Activated naive CD4-positive, alpha-beta T cell treated with anti-CD3 and anti-CD28 coated beads, Interleukin-2, amount 50 U/mL, for 72 hours (primary cell): ENCODE measurements at regions not wholly inside any gene's neighbourhood (a gene's known extent, or its start where the extent isn't known, plus 50 kb on each side); places are given as distances from the start of the nearest gene placed in this dataset.

Source experiments
- ATAC-seq, 2 donors: fragments of 150-1000 bp; cut with Tn5 transposase; 2 replicates each; pipeline ENCODE4 v1.10.0; 2021; ENCODE audit warnings: mild to moderate bottlenecking in 2 of 2, moderate library complexity in 2 of 2
- DNase-seq, 2 donors: peaks; one replicate each; pipeline ENCODE4 v3.0.0; 2021 to 2022; ENCODE audit warnings: low spot score in 2 of 2
- H3K27ac Mint-ChIP-seq, 2 donors: one replicate each; pipeline ENCODE4 v1.8.0; 2022; ENCODE audit warnings: mild to moderate bottlenecking in 2 of 2, mixed read lengths in 2 of 2
- H3K36me3 Mint-ChIP-seq, 2 donors: one replicate each; pipeline ENCODE4 v1.8.0; 2022; ENCODE audit warnings: mixed read lengths in 2 of 2
- H3K9me3 Mint-ChIP-seq, 2 donors: one replicate each; pipeline ENCODE4 v1.8.0; 2022; ENCODE audit warnings: mixed read lengths in 2 of 2

GRCh38 chr10:29932991-29933390, 126.4 kb downstream of the JCAD start:
- Mint-ChIP-seq H3K36me3 (peaks cover 4 to 8% of the 10 kb centered on the region in 2 donors), H3K27ac (no peak overlapping the region), H3K9me3 (peaks cover 7% of the 10 kb centered on the region in 2 donors)
- DNase-seq: no peak
- ATAC-seq: peak in 1 of 2 donors; percentile 87

- DNase-seq: no peak
- ATAC-seq: no peak
- peaks cover 13 to 16% of the 10 kb centered on the region in 2 donors for H3K36me3 Mint-ChIP-seq
- H3K9me3 Mint-ChIP-seq: peaks cover 14 to 15% of the 10 kb centered on the region in 2 donors
- H3K27ac Mint-ChIP-seq: no peak overlapping the region
Measured at GRCh38 chr10:29931833-29932232, 127.6 kb downstream of the JCAD start.

GRCh38 chr10:29929006-29929405, 130.4 kb downstream of the JCAD start:
- no peak for ATAC-seq
- Mint-ChIP-seq H3K9me3 (peaks cover 22 to 27% of the 10 kb centered on the region in 2 donors), H3K27ac (no peak overlapping the region), H3K36me3 (peaks cover 23 to 27% of the 10 kb centered on the region in 2 donors)
- DNase-seq: no peak

GRCh38 chr10:29926693-29927048, 132.7 kb downstream of the JCAD start:
- Mint-ChIP-seq H3K36me3 (peaks cover 23 to 26% of the 10 kb centered on the region in 2 donors), H3K27ac (no peak overlapping the region), H3K9me3 (peaks cover 22 to 27% of the 10 kb centered on the region in 2 donors)
- DNase-seq: no peak
- ATAC-seq: no peak

- Mint-ChIP-seq H3K27ac (no peak overlapping the region), H3K36me3 (peaks cover 23% of the 10 kb centered on the region in 2 donors)
- no peak for DNase-seq
Measured at GRCh38 chr10:29925771-29926692, 133.4 kb downstream of the JCAD start.

GRCh38 chr10:29924436-29924835, 134.9 kb downstream of the JCAD start:
- ATAC-seq (no peak), DNase-seq (no peak)
- Mint-ChIP-seq H3K36me3 (peaks cover 21 to 23% of the 10 kb centered on the region in 2 donors), H3K27ac (no peak overlapping the region), H3K9me3 (peaks cover 20 to 25% of the 10 kb centered on the region in 2 donors)

More at GRCh38 chr10:29925771-29926692, 133.4 kb downstream of the JCAD start:
- H3K9me3 Mint-ChIP-seq: peaks cover 22 to 27% of the 10 kb centered on the region in 2 donors
- ATAC-seq: no peak

- ATAC-seq (no peak), DNase-seq (no peak)
- Mint-ChIP-seq H3K9me3 (peaks cover 14 to 20% of the 10 kb centered on the region in 2 donors), H3K27ac (no peak overlapping the region), H3K36me3 (peaks cover 15 to 23% of the 10 kb centered on the region in 2 donors)
Measured at GRCh38 chr10:29923416-29923965, 135.9 kb downstream of the JCAD start.

- DNase-seq: no peak
- no peak overlapping the region for H3K27ac Mint-ChIP-seq
- H3K9me3 Mint-ChIP-seq: peaks cover 14 to 20% of the 10 kb centered on the region in 2 donors
- ATAC-seq: no peak
- peaks cover 15 to 23% of the 10 kb centered on the region in 2 donors for H3K36me3 Mint-ChIP-seq
Measured at GRCh38 chr10:29922892-29923291, 136.5 kb downstream of the JCAD start.

GRCh38 chr10:29922226-29922625, 137.2 kb downstream of the JCAD start:
- Mint-ChIP-seq H3K27ac (no peak overlapping the region), H3K9me3 (peaks cover 12 to 16% of the 10 kb centered on the region in 2 donors), H3K36me3 (peaks cover 11 to 18% of the 10 kb centered on the region in 2 donors)
- no peak for DNase-seq
- no peak for ATAC-seq

- ATAC-seq (no peak), DNase-seq (no peak)
- no peak overlapping the region for H3K27ac Mint-ChIP-seq
- peaks cover 4 to 7% of the 10 kb centered on the region in 2 donors for H3K36me3 Mint-ChIP-seq
- H3K9me3 Mint-ChIP-seq: peaks cover 4 to 8% of the 10 kb centered on the region in 2 donors
Measured at GRCh38 chr10:29921071-29921446, 138.3 kb downstream of the JCAD start.

GRCh38 chr10:29920408-29921070, 138.8 kb downstream of the JCAD start:
- H3K9me3 Mint-ChIP-seq: peaks cover 0 to 4% of the 10 kb centered on the region in 2 donors
- no peak for ATAC-seq
- peak overlapping the region in 1 of 2 donors; percentile 1 for H3K27ac Mint-ChIP-seq

GRCh38 chr10:29918623-29919400, 140.6 kb downstream of the JCAD start:
- peak overlapping the region in 1 of 2 donors; percentile 67 for H3K27ac Mint-ChIP-seq
- no peak for DNase-seq
- ATAC-seq: no peak
- H3K9me3 Mint-ChIP-seq: no peaks in the 10 kb centered on the region
- H3K36me3 Mint-ChIP-seq: no peaks in the 10 kb centered on the region

More at GRCh38 chr10:29920408-29921070, 138.8 kb downstream of the JCAD start:
- peaks cover 0 to 2% of the 10 kb centered on the region in 2 donors for H3K36me3 Mint-ChIP-seq
- DNase-seq: no peak

GRCh38 chr10:29917311-29917710, 142.1 kb downstream of the JCAD start:
- DNase-seq (no peak), ATAC-seq (no peak)
- Mint-ChIP-seq H3K36me3 (no peaks in the 10 kb centered on the region), H3K27ac (no peak overlapping the region), H3K9me3 (no peaks in the 10 kb centered on the region)

GRCh38 chr10:29916669-29917068, 142.7 kb downstream of the JCAD start:
- no peak overlapping the region for H3K27ac Mint-ChIP-seq

GRCh38 chr10:29914986-29915785, 144.2 kb downstream of the JCAD start:
- no peak overlapping the region for H3K27ac Mint-ChIP-seq
- peaks cover 0 to 3% of the 10 kb centered on the region in 2 donors for H3K9me3 Mint-ChIP-seq
- no peaks in the 10 kb centered on the region for H3K36me3 Mint-ChIP-seq
- no peak for ATAC-seq
- no peak for DNase-seq

More at GRCh38 chr10:29916669-29917068, 142.7 kb downstream of the JCAD start:
- H3K9me3 Mint-ChIP-seq: peaks cover 0 to under 1% of the 10 kb centered on the region in 2 donors
- no peaks in the 10 kb centered on the region for H3K36me3 Mint-ChIP-seq
- no peak for DNase-seq
- no peak for ATAC-seq
